ENCODE measurements at regions not wholly inside any gene's neighbourhood (a gene's known extent, or its start where the extent isn't known, plus 50 kb on each side); places are given as distances from the start of the nearest gene placed in this dataset.

- POLR2A ChIA-PET = no interaction called here
- H3K9me2 ChIP-seq (ENCODE audit: insufficient read depth, low read length) = no peaks in the 10 kb centered on the region
- intact Hi-C loops (cut with micrococcal nuclease; ENCODE audit: unreplicated experiment) = no loop called here
- no peak overlapping the region for H3K27ac ChIP-seq (ENCODE audit: low read depth, low read length, poor library complexity, severe bottlenecking)
- no peaks in the 10 kb centered on the region for H4K20me1 ChIP-seq (ENCODE audit: insufficient read depth, low read length)
- no peaks in the 10 kb centered on the region for H3K4me1 ChIP-seq (ENCODE audit: insufficient read depth, low read length, poor library complexity, severe bottlenecking)
- H3K36me3 ChIP-seq (ENCODE audit: insufficient read depth, low read length) = no peaks in the 10 kb centered on the region
- no peak overlapping the region for H3K4me3 ChIP-seq (ENCODE audit: low read depth, low read length, poor library complexity, severe bottlenecking)
- no peaks in the 10 kb centered on the region for H3K9me3 ChIP-seq (ENCODE audit: low read length)
- CTCF ChIA-PET (ENCODE audit: unreplicated experiment) = no interaction called here
- no peak overlapping the region for H3K4me2 ChIP-seq (ENCODE audit: low read length)
- no peak for DNase-seq (ENCODE audit: low spot score)
- H2AFZ ChIP-seq (ENCODE audit: low read length) = no peak overlapping the region
- TF ChIP-seq, protein P1, sequence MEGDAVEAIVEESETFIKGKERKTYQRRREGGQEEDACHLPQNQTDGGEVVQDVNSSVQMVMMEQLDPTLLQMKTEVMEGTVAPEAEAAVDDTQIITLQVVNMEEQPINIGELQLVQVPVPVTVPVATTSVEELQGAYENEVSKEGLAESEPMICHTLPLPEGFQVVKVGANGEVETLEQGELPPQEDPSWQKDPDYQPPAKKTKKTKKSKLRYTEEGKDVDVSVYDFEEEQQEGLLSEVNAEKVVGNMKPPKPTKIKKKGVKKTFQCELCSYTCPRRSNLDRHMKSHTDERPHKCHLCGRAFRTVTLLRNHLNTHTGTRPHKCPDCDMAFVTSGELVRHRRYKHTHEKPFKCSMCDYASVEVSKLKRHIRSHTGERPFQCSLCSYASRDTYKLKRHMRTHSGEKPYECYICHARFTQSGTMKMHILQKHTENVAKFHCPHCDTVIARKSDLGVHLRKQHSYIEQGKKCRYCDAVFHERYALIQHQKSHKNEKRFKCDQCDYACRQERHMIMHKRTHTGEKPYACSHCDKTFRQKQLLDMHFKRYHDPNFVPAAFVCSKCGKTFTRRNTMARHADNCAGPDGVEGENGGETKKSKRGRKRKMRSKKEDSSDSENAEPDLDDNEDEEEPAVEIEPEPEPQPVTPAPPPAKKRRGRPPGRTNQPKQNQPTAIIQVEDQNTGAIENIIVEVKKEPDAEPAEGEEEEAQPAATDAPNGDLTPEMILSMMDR (conservative IDR thresholded peaks at IDR 0.05; ENCODE audit: low read length) = no peak
- no peak for TF ChIP-seq EZH2phosphoT487 (IDR thresholded peaks at IDR 0.05; ENCODE audit: borderline replicate concordance, low read depth, low read length)
- no TSS peak for BruUV-seq (replicated peaks)
- H3K79me2 ChIP-seq (ENCODE audit: insufficient read depth, low read depth, low read length) = no peaks in the 10 kb centered on the region
Measured at GRCh38 chr5:12022444-12022843, 118.2 kb upstream of the CTNND2 start.

DNA sequence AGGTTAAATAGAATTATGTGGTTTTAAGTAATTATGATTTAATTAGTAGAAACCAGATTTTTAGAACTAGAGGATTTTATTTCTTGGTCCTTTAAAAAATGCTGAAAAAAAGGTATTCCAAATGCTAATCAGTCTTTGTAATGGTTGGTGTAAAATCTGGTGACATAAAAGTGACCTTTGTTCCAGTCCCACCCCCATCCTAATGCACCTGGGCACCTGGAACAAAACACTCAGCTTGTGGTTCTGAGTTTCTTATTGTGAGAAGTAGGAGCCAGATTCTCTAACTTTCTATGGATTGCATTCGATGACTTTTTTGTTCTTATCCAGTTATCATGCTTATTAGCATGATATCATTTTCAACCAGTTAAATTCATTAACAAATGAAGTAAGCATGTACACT is 115.1 kb upstream of the CTNND2 start:
- H2AFZ ChIP-seq (ENCODE audit: low read length) = no peak overlapping the region
- H3K9me3 ChIP-seq (ENCODE audit: low read length) = no peaks in the 10 kb centered on the region
- no peak overlapping the region for H3K4me3 ChIP-seq (ENCODE audit: low read depth, low read length, poor library complexity, severe bottlenecking)
- TF ChIP-seq, protein P1 (conservative IDR thresholded peaks at IDR 0.05; ENCODE audit: low read length) = no peak
- TF ChIP-seq EZH2phosphoT487 (IDR thresholded peaks at IDR 0.05; ENCODE audit: borderline replicate concordance, low read depth, low read length) = no peak
- BruUV-seq (replicated peaks) = no TSS peak
- no peak for DNase-seq (ENCODE audit: low spot score)
- ChIA-PET POLR2A (interaction anchor here (0.7 kb wide), 1 partner anchor 14 kb away, joined by 3 read pairs; no protein-coding TSS in a partner anchor), CTCF (ENCODE audit: unreplicated experiment) (no interaction called here)
- H3K4me2 ChIP-seq (ENCODE audit: low read length) = no peak overlapping the region
- H3K79me2 ChIP-seq (ENCODE audit: insufficient read depth, low read depth, low read length) = no peaks in the 10 kb centered on the region
- no peaks in the 10 kb centered on the region for H3K9me2 ChIP-seq (ENCODE audit: insufficient read depth, low read length)
- H3K4me1 ChIP-seq (ENCODE audit: insufficient read depth, low read length, poor library complexity, severe bottlenecking) = no peaks in the 10 kb centered on the region
- intact Hi-C loops (cut with micrococcal nuclease; ENCODE audit: unreplicated experiment) = no loop called here
- H3K36me3 ChIP-seq (ENCODE audit: insufficient read depth, low read length) = no peaks in the 10 kb centered on the region
- H4K20me1 ChIP-seq (ENCODE audit: insufficient read depth, low read length) = no peaks in the 10 kb centered on the region
- H3K27ac ChIP-seq (ENCODE audit: low read depth, low read length, poor library complexity, severe bottlenecking) = no peak overlapping the region

DNA sequence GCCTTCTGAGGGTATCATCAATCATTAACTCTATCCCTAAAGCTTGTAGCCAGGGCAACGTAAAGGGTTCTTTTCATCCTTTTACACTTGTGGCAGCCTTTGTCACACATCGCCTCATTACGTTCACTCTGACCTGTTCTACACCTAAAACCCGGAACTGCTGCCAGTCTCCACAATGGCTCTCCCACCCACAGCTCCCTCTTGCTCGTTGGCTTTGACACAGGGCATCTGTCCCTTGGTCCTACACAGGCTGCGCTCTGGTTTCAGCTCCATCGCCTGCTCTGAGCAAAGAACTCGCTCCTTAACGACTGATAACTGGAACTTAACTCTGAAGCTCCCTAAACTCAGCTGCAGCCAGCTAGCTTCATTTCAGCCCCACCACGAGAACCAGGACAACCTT is 112.8 kb upstream of the CTNND2 start:
- no peaks in the 10 kb centered on the region for H3K79me2 ChIP-seq (ENCODE audit: insufficient read depth, low read depth, low read length)
- CTCF ChIA-PET (ENCODE audit: unreplicated experiment) = no interaction called here
- no peaks in the 10 kb centered on the region for H3K9me3 ChIP-seq (ENCODE audit: low read length)
- BruUV-seq (replicated peaks) = no TSS peak
- intact Hi-C loops (cut with micrococcal nuclease; ENCODE audit: unreplicated experiment) = no loop called here
- H4K20me1 ChIP-seq (ENCODE audit: insufficient read depth, low read length) = no peaks in the 10 kb centered on the region
- H3K9me2 ChIP-seq (ENCODE audit: insufficient read depth, low read length) = no peaks in the 10 kb centered on the region
- H3K27ac ChIP-seq (ENCODE audit: low read depth, low read length, poor library complexity, severe bottlenecking) = no peak overlapping the region
- no peak overlapping the region for H3K4me3 ChIP-seq (ENCODE audit: low read depth, low read length, poor library complexity, severe bottlenecking)
- no peak for TF ChIP-seq EZH2phosphoT487 (IDR thresholded peaks at IDR 0.05; ENCODE audit: borderline replicate concordance, low read depth, low read length)
- TF ChIP-seq, protein P1 (conservative IDR thresholded peaks at IDR 0.05; ENCODE audit: low read length) = no peak
- POLR2A ChIA-PET = no interaction called here
- DNase-seq (ENCODE audit: low spot score) = no peak
- H2AFZ ChIP-seq (ENCODE audit: low read length) = no peak overlapping the region
- no peaks in the 10 kb centered on the region for H3K36me3 ChIP-seq (ENCODE audit: insufficient read depth, low read length)
- no peak overlapping the region for H3K4me2 ChIP-seq (ENCODE audit: low read length)
- H3K4me1 ChIP-seq (ENCODE audit: insufficient read depth, low read length, poor library complexity, severe bottlenecking) = no peaks in the 10 kb centered on the region
